Skin of body (tissue), 2 donors: ENCODE measurements at regions not wholly inside any gene's neighbourhood (a gene's known extent, or its start where the extent isn't known, plus 50 kb on each side); places are given as distances from the start of the nearest gene placed in this dataset. TPM values are rescaled to one million over a fixed set of nuclear protein-coding genes. Genes with fewer than 3 reads are reported as not detected.
"Not testable (repeated sequence)": the region's sequence is repeated elsewhere in the genome, so short reads cannot be mapped to it uniquely, and the experiment has no call there.

Source experiments
- DNase-seq: peaks from one replicate; lab custom pipeline; 2025; lab: John Stamatoyannopoulos, UW
- small RNA-seq: library from RNA; depleted of rRNA; stranded (forward); fragments of <200 nt; gene quantifications from one replicate; pipeline ENCODE3, GENCODE V24; 2014; ENCODE audit warnings: low replicate concordance

DNA sequence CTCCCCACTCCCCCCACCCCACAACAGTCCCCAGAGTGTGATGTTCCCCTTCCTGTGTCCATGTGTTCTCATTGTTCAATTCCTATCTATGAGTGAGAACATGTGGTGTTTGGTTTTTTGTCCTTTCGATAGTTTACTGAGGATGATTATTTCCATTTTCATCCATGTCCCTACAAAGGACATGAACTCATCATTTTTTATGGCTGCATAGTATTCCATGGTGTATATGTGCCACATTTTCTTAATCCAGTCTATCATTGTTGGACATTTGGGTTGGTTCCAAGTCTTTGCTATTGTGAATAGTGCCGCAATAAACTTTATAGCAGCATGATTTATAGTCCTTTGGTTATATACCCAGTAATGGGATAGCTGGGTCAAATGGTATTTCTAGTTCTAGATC, 106.6 kb upstream of the WIPF3 start:
- not testable (repeated sequence) for DNase-seq

DNA sequence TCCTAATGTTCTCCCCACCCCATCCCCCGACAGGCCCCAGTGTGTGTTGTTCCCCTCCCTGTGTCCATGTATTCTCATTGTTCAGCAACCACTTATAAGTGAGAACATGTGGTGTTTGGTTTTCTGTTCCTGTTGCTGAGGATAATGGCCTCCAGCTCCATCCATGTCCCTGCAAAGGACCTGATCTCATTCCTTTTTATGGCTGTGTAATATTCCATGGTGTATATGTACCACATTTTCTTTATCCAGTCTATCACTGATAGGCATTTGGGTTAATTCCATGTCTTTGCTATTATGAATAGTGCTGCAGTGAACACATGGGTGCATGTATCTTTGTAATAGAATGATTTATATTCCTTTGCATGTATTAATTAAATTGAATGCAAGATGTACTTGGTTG, 104.8 kb upstream of the WIPF3 start:
- DNase-seq = not testable (repeated sequence)

DNA sequence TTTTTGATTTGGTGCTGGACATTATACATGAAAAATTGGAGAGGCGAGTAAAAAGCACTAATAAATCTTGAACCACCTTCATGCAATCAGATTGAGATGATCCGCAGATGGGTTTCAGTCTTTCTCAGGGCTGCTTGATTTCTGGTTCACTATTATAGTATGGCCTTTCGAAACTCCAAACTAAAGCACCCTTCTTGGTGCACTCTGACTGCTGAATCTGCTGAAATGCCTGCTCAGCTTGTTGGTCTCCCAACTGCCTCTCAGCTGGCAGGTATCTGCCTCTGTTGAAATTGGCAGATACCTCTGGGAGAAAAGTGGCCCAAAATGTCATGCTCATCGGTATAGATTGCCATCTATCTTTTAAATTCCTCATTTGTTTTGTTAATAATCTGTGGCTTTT, 102.5 kb upstream of the WIPF3 start:
- not testable (repeated sequence) for DNase-seq

DNA sequence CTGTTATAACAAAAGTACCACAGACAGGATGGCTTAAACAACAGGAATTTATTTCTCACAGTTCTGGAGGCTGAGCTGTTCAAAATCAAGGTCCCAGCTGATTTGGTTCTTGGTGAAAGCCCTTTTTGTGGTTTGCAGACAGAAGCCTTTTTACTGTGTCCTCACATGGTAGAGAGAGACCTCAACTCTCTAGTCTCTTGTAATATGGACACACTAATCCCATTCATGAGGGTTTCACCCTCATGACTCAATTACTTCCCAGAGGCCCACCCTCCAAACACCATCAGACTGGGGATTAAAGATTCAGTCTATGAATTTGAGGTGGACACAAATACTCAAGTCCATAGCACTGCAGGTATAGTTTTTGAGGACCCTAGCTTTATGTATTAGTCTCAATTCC, 97.3 kb upstream of the WIPF3 start:
- not testable (repeated sequence) for DNase-seq

DNA sequence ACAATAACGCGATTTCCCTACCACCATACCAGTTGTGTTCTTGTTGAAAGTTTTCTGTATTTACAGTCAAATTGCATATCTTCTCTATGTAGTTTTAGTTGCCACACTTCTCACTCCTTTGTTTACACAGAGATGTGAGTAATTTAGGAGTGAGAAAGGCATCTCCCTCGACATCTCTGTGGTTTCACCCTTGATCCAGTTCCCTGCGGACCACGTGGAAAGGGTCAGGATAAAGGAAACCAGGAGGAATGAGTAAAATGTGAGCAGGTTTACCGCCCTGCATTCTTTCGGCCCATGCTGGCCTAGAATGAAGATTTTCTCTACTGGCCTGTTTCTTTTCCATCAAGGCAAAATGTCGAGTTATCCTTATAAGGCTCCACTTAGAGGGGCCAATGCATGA, 83.2 kb upstream of the WIPF3 start:
- DNase-seq = not testable (repeated sequence)

DNA sequence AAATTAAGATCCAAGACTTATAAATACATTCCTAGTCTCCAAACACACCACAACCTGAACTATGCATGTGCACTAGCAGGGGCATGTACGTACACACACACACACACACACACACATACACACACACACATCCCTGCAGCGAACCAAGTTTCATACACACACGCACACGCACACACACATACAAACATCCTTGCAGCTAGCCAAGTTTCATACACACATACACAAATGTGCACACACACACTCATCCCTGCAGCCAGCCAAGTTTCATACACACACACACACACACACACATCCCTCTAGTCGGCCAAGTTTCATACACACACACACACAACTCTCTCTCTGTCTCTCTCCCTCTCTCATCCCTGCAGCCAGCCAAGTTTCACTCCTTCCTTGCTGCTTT, 82.7 kb upstream of the WIPF3 start:
- DNase-seq = no peak

DNA sequence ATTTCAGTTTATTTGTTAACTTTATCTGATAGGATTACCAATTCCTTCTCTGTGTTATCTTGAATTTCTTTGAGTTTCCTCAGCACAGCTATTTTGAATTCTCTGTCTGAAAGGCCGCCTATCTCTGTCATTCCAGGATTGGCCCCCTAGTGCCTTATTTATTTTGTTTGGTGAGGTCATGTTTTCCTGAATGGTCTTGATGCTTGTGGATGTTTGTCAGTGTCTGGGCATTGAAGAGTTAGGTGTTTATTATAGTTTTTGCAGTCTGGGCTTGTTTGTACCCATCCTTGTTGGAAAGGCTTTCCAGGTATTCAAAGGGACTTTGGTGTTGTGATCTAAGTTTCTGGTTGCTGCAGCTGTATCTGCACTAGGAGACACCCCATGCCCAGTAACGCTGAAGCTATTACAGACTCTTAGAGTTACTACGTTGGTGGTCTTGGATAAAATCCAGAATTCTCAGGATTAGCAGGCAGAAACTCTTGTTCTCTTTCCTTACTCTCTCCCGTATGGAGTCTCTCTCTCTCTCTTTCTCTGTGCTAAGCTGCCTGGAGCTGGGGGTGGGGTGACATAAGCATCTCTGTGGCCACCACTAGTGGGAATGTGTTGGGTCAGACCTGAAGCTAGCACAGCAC, 76.7 kb upstream of the WIPF3 start:
- not testable (repeated sequence) for DNase-seq

DNA sequence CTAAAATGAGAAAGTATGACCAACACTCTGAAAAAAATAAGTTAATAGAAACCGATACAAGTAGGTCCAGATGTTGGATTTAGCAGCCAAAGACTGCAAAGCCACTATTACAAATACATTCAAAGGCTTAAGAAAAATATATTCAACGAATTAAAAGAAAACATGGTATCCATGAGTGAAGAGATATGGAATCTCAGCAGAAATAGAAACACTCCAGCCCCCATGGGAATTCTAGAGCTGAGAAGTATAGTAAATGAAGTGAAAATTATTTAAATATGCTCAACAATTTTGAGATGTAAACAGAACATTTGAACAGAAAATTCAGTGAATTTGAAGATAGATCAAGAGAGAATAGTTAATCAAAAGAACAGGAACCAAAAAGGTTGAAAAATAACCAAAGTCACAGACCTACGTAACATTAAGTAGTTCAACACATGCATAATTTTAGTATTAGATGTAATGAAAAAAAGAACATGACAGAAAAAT, 72.0 kb upstream of the WIPF3 start:
- no peak for DNase-seq

DNA sequence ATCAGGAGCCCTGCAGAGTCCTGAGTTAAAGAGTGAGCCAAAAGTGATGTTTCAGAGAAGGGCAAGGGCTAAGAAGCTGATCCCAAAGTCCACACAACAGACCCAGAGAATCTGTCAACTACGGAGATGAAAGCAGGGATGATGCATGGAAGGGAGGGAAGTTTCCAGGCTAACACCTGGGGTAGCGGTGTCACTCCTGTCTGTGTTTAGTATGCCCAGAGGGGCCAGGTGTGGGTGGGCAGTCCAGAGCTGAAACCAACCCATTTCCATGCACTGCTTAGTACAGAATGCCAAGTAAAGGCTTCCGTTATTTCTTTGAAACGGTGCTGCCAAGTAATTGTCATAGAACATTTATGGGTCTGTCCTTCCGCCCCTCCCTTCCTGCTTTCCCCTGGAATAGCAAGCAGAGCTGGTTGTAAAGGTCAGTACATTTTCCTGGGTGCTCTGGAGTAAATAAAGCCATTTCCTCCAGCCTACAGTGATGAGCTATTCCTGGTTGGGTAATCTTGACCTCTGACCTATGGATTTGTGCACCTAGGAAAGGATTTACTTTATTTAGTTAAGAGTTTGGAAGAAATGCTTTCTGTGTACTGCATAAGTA, 58.6 kb upstream of the WIPF3 start:
- not testable (repeated sequence) for DNase-seq

DNA sequence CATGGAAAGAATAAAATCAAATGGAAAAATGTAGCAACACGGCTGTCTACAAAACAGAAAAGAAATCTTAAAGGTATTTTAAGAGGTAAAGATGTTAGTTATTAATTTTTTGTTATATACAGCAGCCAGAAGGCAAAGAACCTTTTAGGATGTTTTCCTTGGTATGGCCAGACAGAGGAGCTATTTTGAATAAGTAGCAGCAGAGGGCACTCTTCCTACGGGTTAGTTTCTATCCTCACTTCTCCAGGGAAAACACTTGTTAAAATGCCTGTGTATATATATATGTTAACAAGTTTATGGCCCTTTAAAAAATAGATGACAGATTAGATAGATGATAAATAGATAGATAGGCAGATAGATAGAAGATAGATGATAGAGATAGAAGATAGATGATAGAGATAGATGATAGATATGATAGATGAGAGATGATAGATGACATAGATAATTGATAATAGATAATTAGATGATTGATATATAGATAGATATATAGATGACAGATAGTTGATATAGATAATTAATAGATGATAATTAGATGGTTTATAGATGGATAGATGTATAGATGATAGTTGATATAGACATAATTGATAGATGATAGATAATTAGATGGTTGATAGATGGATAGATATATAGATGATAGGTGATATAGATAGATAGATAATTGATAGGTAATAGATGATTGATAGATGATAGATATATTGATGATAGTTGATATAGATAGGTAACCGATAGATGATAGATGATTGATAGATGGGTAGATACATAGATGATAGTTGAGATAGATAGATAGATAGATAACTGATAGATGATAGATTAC, 57.8 kb upstream of the WIPF3 start:
- DNase-seq = peak; percentile 18

DNA sequence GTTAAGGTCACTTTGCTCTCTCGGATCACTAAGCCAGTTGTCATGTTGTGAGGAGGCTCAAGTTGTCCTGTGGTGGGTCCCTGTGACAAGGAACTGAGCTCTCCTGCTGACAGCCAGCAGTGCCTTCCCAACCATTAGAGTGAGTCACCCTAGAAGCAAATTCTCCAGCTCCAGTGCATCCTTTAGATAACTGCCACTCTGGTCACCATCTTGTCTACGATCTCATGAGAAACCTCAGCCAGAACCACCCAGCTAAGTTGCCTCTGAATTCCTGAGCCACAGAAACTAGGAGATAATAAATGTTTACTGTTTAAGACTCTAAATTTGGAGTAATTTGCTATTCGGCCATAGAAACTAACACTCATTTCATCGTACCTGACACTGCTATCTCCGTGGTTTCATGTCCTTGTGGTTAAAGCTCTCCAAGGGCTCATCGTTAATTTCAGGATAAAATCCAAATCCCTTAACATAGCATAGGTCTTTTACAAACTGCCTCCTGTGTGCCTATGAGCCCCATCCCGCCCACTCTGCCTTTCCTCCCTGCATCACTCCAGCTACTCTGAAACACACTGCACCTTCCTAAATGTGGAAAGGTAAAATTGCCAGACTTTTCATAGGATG, 56.5 kb upstream of the WIPF3 start:
- no peak for DNase-seq

DNA sequence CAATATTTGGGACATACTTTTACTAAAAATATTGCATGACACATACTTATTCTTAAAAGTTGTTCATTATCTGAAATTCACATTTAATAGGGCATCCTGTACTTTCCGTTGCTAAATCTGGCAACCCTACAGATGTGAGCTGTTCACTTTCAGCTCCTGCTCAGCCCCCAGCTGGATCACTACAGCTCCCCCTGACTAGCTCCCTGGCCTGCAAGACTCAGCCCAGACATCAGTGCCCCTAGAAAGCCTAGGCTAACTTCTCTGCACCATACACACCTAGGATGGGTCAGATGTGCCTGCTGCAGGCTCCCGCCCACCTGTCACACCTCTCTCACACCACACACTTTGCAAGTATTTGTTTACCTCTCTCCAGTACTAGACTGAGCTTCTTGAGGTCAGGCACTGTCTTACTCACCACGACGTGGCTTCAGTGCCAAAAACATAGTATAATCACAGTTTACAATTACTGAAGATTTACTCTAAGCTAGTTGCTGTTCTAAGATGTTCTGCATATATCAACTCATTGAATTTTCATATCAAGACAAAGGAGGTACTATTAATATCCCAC, 55.9 kb upstream of the WIPF3 start:
- DNase-seq = not testable (repeated sequence)

DNA sequence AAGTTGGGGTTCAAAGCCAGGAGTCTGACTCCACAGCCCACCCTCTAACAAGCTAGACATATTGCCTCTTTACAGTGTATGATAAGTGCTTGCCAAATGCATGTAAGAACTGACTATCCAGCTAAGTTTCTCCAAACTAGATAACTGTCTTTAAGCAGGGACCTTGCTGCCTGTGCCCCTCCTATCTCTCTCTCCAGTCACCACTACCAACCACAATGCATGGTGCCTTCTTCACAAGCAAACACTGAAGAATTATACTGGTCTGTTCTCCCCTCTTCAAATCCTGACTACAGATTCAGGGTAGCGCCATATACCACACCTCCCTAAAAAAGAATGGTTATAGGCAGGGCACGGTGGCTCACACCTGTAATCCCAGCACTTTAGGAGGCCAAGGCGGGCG, 55.3 kb upstream of the WIPF3 start:
- not testable (repeated sequence) for DNase-seq

DNA sequence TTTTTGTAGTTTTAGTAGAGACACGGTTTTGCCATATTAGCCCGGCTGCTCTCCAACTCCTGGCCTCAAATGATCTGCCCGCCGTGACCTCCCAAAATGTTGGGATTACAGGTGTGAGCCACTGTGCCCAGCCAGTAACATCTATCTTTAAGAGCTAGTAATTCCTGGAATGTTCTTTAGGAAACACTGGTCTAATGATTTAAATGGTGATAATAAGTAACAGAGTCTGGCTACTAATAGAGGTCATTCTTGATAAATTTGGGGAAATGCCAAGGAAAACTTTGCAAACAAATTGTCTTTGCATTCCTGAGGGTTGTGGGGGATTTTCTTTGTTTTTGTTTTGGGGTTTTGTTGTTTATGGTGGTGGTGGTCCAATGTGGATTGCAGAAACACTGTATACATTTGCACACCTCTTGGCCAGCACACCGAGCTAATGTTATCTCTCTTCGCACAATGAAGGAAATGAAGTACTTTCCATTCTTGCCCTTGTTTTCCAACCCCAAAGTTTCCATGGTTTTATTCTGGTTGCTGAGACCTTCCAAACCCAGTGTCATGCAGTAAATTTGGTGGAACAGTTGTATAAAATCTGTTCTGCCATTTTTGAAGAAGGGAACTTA, 51.3 kb upstream of the WIPF3 start:
- no peak for DNase-seq

Small RNA genes lying in the stretch of these regions (small RNA-seq; reads per million reads assigned to genes)
- gene MIR550A3 (not detected), gene TMSB4XP3 (not detected)
